GM23338 (cell line): ENCODE measurements at regions not wholly inside any gene's neighbourhood (a gene's known extent, or its start where the extent isn't known, plus 50 kb on each side); places are given as distances from the start of the nearest gene placed in this dataset.

Source experiments
- ATAC-seq: fragments of 200-7000 bp; cut with Tn5 transposase; 3 replicates; pipeline ENCODE4 v1.9.1; 2020
- DNase-seq: peaks from one replicate; pipeline ENCODE4 v3.0.0-alpha.2; 2015; ENCODE audit warnings: low spot score
- H2AFZ ChIP-seq: fragments of 200-600 bp; sonication (generic); 2 replicates; pipeline ENCODE4 v1.8.0; 2016; ENCODE audit warnings: antibody characterized with exemption, mild to moderate bottlenecking, moderate library complexity
- H3F3A ChIP-seq: fragments of 200-600 bp; sonication (generic); replicated peaks from 2 replicates; pipeline ENCODE4 v1.8.0; 2017; ENCODE audit warnings: antibody characterized with exemption, mixed run types, low read depth
- H3K27ac ChIP-seq: fragments of 200-600 bp; sonication (generic); 2 replicates; pipeline ENCODE4 v1.6.1; 2016; ENCODE audit warnings: low read depth
- H3K27me3 ChIP-seq: fragments of 200-600 bp; sonication (generic); 2 replicates; pipeline ENCODE4 v1.8.0; 2016; ENCODE audit warnings: mild to moderate bottlenecking, mixed run types, moderate library complexity; ENCODE audit not compliant: insufficient read depth
- H3K36me3 ChIP-seq: fragments of 200-600 bp; sonication (generic); 2 replicates; pipeline ENCODE4 v1.8.0; 2016; ENCODE audit warnings: mild to moderate bottlenecking; ENCODE audit not compliant: insufficient read depth
- H3K4me1 ChIP-seq: fragments of 200-600 bp; sonication (generic); 2 replicates; pipeline ENCODE4 v1.8.0; 2016; ENCODE audit warnings: mild to moderate bottlenecking, moderate library complexity; ENCODE audit not compliant: insufficient read depth
- H3K4me2 ChIP-seq: fragments of 200-600 bp; sonication (generic); 2 replicates; pipeline ENCODE4 v1.7.1; 2017; ENCODE audit warnings: mixed run types
- H3K4me3 ChIP-seq: fragments of 200-600 bp; sonication (generic); 2 replicates; pipeline ENCODE4 v1.6.1; 2016; ENCODE audit warnings: mixed run types
- H3K79me2 ChIP-seq: fragments of 200-600 bp; sonication (generic); replicated peaks from 2 replicates; pipeline ENCODE4 v1.8.0; 2017; ENCODE audit warnings: mild to moderate bottlenecking; ENCODE audit not compliant: insufficient read depth
- H3K9me2 ChIP-seq: fragments of 200-600 bp; sonication (generic); 2 replicates; pipeline ENCODE4 v1.8.0; 2017; ENCODE audit not compliant: insufficient read depth
- H4K20me1 ChIP-seq: fragments of 200-600 bp; sonication (generic); replicated peaks from 2 replicates; pipeline ENCODE4 v1.8.0; 2017; ENCODE audit warnings: mild to moderate bottlenecking; ENCODE audit not compliant: insufficient read depth
- H3K27ac Mint-ChIP-seq: 2 replicates; pipeline ENCODE4 v1.8.0; 2020; ENCODE audit warnings: inconsistent platforms, mild to moderate bottlenecking, moderate library complexity, mixed read lengths
- H3K27me3 Mint-ChIP-seq: 3 replicates; pipeline ENCODE4 v1.8.0; 2022; ENCODE audit warnings: low read depth, mild to moderate bottlenecking, moderate library complexity, mixed read lengths, inconsistent platforms; ENCODE audit not compliant: insufficient read depth, poor library complexity
- H3K36me3 Mint-ChIP-seq: 3 replicates; pipeline ENCODE4 v1.8.0; 2021; ENCODE audit warnings: low read depth, mild to moderate bottlenecking, inconsistent platforms, moderate library complexity, mixed read lengths
- H3K4me1 Mint-ChIP-seq: 3 replicates; pipeline ENCODE4 v1.8.0; 2020; ENCODE audit warnings: mild to moderate bottlenecking, inconsistent platforms, mixed read lengths
- H3K4me3 Mint-ChIP-seq: 3 replicates; pipeline ENCODE4 v1.8.0; 2021; ENCODE audit warnings: moderate library complexity, mild to moderate bottlenecking, inconsistent platforms, mixed read lengths
- H3K9me3 Mint-ChIP-seq: 3 replicates; pipeline ENCODE4 v1.8.0; 2020; ENCODE audit warnings: moderate library complexity, mild to moderate bottlenecking, inconsistent platforms, mixed read lengths
- CREB1 ChIP-seq: fragments of 250-450 bp; sonication (Bioruptor Pico); IDR thresholded peaks from 2 replicates; pipeline ENCODE4 v1.5.0; 2020; ENCODE audit warnings: low read depth, mild to moderate bottlenecking, moderate library complexity
- ETS1 ChIP-seq: IDR thresholded peaks from 2 replicates; pipeline ENCODE4 v1.6.1; 2016; ENCODE audit warnings: antibody characterized with exemption
- EZH2 ChIP-seq: fragments of 200-600 bp; sonication (generic); IDR thresholded peaks from one replicate; pipeline ENCODE4 v1.8.0; 2017; ENCODE audit warnings: antibody characterized with exemption, mild to moderate bottlenecking, low read depth; ENCODE audit not compliant: unreplicated experiment
- EZH2phosphoT487 ChIP-seq: fragments of 200-600 bp; sonication (generic); IDR thresholded peaks from one replicate; pipeline ENCODE4 v1.8.1; 2018; ENCODE audit warnings: antibody characterized with exemption; ENCODE audit not compliant: unreplicated experiment
- REST ChIP-seq: IDR thresholded peaks from one replicate; pipeline ENCODE4 v1.6.1; 2018; ENCODE audit warnings: antibody characterized with exemption; ENCODE audit not compliant: unreplicated experiment
- STAT1 ChIP-seq: IDR thresholded peaks from one replicate; pipeline ENCODE4 v1.6.1; 2016; ENCODE audit warnings: antibody characterized with exemption; ENCODE audit not compliant: unreplicated experiment
- ZNF114 ChIP-seq: fragments of 250-450 bp; sonication (Bioruptor Pico); IDR thresholded peaks from 2 replicates; pipeline ENCODE4 v1.5.0; 2020; ENCODE audit warnings: mild to moderate bottlenecking, moderate library complexity
- ZNF331 ChIP-seq: fragments of 250-450 bp; sonication (Bioruptor Pico); IDR thresholded peaks from 2 replicates; pipeline ENCODE4 v1.5.0; 2020; ENCODE audit warnings: low read depth, mild to moderate bottlenecking, moderate library complexity

GRCh38 chr6:5851261-5851757, 155.4 kb downstream of the NRN1 start (continued):
- TF ChIP-seq EZH2: no peak
- TF ChIP-seq STAT1: no peak
- TF ChIP-seq ETS1: no peak

GRCh38 chr6:5850848-5851255, 155.9 kb downstream of the NRN1 start:
- Histone ChIP-seq H3K36me3 (no peaks in the 10 kb centered on the region), H3K4me1 (peaks cover 19% of the 10 kb centered on the region), H2AFZ (no peak overlapping the region), H3K27ac (no peak overlapping the region), H3K27me3 (peaks cover 81% of the 10 kb centered on the region), H3K79me2 (no peaks in the 10 kb centered on the region), H3K4me3 (peak overlapping the region; percentile 42), H3K4me2 (peak overlapping the region; percentile 86), H3F3A (no peaks in the 10 kb centered on the region), H3K9me2 (peaks cover 7% of the 10 kb centered on the region; the same call in 1 of the 2 replicates), H4K20me1 (no peaks in the 10 kb centered on the region)
- peaks cover 3% of the 10 kb centered on the region; the same call in 2 of the 3 replicates for H3K9me3 Mint-ChIP-seq
- peaks cover 71% of the 10 kb centered on the region for H3K27me3 Mint-ChIP-seq
- H3K36me3 Mint-ChIP-seq: no peaks in the 10 kb centered on the region; the same call in 2 of the 3 replicates
- peak; percentile 87 for ATAC-seq
- peaks cover 23% of the 10 kb centered on the region for H3K4me1 Mint-ChIP-seq
- DNase-seq: peak; percentile 97
- H3K4me3 Mint-ChIP-seq: peak overlapping the region; percentile 48
- H3K27ac Mint-ChIP-seq: no peak overlapping the region
- no peak for TF ChIP-seq CREB1 (CRISPR knock-in tag)
- TF ChIP-seq EZH2phosphoT487: no peak
- TF ChIP-seq ZNF331: no peak
- TF ChIP-seq REST: no peak
- no peak for TF ChIP-seq ETS1

- Histone ChIP-seq H3K27me3 (peaks cover 75% of the 10 kb centered on the region), H3K9me2 (0 out of 2 replicates have a peak, but pooled peaks cover 4% of the 10 kb centered on the region), H4K20me1 (no peaks in the 10 kb centered on the region), H3F3A (no peaks in the 10 kb centered on the region), H3K27ac (no peak overlapping the region), H3K79me2 (no peaks in the 10 kb centered on the region), H2AFZ (no peak overlapping the region), H3K4me2 (no peak overlapping the region), H3K4me3 (no peak overlapping the region), H3K36me3 (no peaks in the 10 kb centered on the region), H3K4me1 (peaks cover 14% of the 10 kb centered on the region)
- ATAC-seq (no peak), DNase-seq (no peak)
- peaks cover 21% of the 10 kb centered on the region for H3K4me1 Mint-ChIP-seq
- H3K9me3 Mint-ChIP-seq: peaks cover 6% of the 10 kb centered on the region; the same call in 2 of the 3 replicates
- peaks cover 66% of the 10 kb centered on the region for H3K27me3 Mint-ChIP-seq
- no peak overlapping the region for H3K27ac Mint-ChIP-seq
- no peaks in the 10 kb centered on the region for H3K36me3 Mint-ChIP-seq
- no peak overlapping the region for H3K4me3 Mint-ChIP-seq
- TF ChIP-seq REST (no peak), ZNF331 (no peak), ETS1 (no peak), CREB1 (CRISPR knock-in tag) (no peak), EZH2phosphoT487 (no peak), STAT1 (no peak), ZNF114 (no peak)
Measured at GRCh38 chr6:5846889-5847288, 159.8 kb downstream of the NRN1 start.
